GM21515 (cell line): ENCODE measurements at regions not wholly inside any gene's neighbourhood (a gene's known extent, or its start where the extent isn't known, plus 50 kb on each side); places are given as distances from the start of the nearest gene placed in this dataset.

ENCODE experiments used
- ATAC-seq: cut with Tn5 transposase; IDR thresholded peaks from one replicate; pipeline ENCODE4 v1.9.1; 2021; ENCODE audit not compliant: unreplicated experiment

DNA sequence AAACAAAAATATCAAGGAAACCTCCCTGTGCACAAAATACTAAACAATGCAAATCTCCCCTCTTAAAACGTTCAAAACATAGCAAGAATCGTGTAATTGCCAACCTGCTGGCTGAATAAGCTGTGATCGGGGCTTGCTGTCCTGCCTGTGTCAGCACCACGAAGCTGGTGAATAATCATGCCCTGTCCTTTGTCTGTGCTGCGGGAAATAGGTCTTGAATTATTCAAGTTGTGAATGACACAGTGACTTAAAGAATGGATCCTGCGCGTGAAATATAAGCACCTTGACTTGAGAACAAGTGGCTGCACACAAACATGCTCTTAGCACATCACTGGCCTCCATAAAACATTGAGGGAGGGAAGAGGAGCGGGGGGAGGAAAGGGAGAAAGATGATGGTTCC lies 130.2 kb downstream of the OAT start:
- no peak for ATAC-seq

DNA sequence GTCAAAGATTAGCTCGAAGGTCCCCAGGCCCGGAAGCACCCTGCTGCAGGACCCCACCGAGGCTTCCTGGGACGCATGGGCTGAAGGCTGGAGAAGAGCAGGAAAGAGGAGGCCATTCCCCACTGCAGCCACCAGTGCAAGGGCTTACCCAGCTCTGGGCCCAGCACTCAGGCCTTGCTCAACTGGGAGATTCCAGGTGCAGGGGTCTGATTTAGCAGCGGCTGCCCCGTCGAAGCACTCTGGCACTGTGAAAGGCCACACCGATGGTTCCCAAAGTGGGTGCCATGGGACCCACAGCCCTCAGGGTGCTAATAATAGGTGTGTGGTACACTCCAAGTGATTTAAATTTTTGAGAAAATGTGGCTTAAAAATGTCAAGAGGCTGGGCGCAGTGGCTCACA lies 130.9 kb downstream of the OAT start:
- no peak for ATAC-seq

DNA sequence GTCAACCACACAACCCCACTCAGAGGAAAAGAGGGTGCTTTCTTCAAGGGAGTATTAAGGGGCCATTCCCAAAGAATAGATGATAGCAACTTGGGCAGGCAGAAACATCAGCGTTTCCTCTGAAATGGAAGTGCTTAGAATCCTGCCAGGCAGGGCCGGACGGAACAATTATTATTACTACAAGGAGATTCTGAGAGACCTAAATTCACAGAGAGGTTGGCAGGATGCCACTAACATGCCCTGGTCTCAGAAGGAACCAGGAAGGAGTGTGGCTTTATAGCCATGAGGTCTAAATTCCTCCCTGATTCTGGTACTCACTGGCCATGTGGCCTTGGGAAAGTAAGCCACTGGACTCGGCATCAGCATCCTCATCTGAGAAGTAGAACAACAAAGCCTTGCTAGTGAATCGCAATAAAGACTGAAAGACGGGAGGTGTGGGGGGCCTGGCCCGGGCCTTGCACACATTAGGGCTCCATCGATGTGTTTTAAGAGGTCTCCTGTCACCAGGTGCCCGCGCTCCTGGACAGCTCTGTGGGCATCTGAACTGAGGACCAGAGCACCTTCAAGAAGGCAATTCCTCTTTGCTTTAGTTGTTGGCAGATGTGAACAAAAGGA lies 131.5 kb downstream of the OAT start:
- ATAC-seq = no peak

DNA sequence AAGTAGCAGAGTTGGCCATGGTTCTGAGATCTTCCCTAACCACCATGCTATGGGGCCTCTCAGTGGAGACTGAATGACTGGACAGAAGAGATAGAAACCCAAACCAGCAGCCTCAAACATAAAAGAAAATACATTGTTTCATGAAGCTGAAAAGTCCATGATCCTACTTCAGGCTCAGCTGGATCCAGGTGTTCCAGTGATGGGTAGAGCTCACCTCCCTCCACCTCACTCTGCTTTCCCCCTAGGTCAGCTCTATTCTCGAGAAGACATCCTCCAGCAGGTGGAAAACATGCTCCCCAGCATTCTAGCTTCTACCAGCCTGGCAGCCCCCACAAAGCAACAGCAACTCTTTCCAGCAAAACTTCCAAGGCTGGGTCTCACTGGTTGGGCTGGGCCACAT lies 132.1 kb downstream of the OAT start:
- ATAC-seq = no peak

DNA sequence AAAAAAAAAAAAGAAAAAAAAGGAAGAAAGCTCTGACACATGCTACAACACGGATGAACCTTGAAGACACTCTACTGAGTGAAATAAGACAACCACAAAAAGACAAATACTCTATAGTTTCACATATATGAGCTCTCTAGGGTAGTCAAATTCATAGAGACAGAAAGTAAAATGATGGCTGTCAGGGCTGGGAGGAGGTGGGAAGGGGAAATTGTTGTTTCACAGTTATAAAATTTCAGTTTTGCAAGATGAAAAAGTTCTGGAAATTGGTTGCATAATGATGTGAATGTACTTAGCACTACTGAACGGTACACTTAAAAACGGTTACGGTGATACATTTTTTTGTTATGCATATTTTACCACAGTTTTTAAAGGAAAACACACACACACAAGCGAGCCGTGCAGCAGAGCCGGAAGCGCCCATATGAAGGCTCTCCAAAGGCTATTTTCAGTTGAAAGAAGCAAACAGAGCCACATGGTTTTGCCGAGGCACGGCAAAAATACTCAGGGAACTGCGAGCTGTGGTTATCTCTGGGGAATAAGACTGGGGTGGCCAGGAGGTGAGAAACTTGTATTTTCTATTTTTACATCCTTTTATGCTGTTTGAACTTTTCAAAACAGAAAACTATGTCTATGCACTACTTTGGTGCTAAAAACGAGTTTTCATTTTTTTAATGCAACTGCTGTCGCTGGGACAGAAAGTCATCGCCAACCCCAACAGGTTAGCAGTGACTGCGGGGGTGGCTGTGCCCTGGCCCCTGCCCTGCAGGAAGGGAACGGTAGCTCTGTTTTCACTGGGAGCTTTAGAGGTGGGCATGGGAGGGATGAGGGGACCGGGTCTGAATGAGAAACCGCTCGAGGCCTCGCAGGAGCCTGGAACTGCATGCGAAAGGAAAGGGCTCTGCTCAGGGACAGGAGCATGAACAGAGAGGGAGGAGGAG lies 132.9 kb downstream of the OAT start:
- peak; percentile 67 for ATAC-seq

DNA sequence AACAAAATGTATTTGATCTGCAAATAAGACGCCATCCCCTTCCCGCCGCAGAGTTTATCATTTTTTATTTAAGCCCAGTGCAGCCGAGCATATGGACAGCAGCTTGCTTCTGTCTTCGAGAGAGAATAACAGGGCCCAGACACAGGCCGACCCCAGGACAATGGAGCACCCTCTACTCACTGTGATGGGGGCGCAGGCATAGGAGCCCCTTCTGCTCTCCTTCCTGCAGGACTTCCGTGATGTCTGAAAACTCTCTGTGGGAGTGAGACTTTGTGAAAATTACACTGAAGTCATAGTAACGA lies 134.8 kb downstream of the OAT start:
- ATAC-seq = no peak

DNA sequence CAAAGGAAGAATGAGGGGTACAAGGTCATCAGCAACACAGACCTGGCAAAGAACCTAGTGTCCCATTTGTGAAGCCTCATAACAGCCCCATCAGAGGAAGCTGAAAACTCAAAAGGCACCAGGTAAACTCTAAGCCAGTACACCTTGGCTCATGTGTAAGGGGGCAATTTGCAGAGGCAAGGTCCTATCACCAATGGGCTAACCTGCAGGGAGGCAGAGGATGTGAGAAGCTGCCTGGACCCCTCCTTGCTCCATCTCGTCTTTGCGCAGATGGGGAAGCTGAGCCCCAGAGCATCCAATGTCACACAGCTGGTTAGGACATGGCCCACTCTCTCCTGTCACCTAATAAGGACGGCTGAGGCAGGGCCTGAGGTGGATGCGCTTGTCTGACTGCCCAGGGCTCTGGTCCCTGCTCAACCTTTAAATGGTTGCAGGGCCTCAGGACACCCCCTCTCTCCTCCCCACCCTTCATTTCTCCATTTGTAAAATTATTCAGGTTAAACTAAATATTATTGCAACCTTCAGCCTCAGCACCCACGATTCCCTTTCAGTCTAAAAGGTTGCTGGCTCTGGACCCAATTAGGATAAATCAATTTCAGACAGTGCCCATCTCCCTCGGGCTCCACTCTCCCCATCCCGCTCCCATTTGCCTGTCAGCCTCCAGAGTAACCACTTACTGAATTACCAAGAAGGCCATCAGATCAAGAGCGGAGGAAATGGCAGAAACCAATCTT lies 135.3 kb downstream of the OAT start:
- ATAC-seq = no peak

DNA sequence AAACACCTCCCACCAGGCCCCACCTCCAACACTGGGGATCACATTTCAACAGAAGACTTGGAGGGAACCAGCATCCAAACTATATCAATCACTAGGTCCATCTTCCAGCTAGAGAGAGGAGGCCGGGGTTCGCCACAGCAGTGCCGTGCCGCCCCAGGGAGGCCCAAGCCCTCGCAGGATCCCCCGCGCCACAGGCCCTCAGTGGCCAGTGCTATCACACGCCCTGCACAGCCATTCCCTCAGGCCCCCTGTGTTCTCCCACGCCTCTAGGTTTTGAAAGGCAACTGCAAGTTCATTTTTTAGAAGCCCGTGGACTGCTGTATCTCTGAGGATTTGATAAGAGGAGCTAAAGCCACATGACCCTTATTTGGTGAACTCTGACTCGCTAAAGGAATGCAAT lies 136.4 kb downstream of the OAT start:
- no peak for ATAC-seq

DNA sequence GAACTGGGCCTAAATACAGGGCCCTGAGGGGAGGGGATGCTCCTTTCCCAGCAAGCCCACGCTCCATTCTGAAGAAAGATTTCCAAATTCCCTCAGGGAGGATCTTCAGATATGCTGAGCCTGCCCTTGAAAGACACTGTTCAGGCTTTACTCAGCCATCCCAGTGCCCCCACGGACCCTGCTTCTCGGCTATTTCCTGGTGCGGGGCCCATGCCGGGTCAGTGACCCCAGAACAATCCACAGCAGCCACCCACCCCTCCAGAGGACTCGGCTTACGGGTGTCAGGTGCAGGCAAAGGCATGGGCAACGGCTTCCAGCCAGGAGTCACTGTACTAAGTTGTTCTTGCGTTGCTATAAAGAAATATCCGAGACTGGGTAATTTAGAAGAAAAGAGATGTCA lies 137.1 kb downstream of the OAT start:
- no peak for ATAC-seq

DNA sequence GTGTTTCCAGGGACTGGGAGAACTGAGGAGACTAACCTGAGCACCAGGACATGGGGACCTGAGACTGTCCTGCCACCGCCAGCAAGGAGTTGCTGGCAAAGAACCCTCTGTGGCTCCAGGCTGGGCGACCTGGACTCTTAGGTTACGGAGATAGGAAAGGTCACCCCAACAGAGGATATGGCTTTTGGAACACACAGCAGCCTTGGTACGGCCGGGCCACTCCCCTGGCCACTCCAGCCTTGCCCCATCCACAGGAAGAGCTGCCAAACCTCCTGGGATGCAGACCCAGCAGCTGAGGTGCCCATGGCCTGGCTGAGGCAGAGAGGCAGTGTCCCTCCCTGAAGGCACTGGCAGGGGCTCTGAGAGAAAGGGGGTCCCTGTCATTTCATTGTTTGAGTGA lies 137.8 kb downstream of the OAT start:
- ATAC-seq = no peak

DNA sequence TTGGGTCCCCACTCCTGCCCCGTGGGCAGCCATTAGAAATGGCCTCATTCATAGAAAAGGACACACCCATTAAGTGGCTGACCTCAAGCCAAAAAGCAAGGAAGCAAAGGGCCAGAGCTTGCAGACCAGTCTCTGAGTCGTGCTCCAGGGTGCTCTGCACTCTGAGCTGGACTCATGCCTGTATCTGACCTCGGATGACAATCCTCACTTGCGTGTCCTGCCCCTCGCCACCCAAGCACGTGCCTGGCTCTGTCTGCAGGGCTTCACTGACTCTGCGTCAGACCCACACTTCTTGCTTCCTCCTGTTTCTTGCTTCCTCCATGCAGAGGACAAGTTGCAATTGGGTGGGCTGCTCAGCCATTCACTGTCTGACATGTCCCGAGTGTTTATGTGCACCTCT lies 138.8 kb downstream of the OAT start:
- no peak for ATAC-seq

DNA sequence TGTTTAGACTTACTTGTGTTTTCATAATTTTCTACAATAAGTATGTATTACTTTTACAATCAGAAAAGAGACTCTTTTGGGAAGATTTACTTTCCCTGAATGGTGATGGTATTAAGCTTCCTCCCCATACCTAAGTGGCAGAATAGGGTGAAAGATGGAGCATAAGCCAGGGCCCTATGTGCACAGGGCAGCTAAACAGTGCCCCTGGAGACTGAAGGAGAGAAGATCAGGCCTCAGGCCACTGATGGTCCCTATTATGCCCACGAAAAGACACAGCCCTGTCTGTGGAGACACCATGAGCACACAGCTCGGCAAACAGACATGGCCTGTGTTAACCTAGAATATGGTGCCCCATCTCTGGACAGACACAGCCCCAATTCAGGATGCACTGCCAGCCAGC lies 139.4 kb downstream of the OAT start:
- ATAC-seq = no peak

DNA sequence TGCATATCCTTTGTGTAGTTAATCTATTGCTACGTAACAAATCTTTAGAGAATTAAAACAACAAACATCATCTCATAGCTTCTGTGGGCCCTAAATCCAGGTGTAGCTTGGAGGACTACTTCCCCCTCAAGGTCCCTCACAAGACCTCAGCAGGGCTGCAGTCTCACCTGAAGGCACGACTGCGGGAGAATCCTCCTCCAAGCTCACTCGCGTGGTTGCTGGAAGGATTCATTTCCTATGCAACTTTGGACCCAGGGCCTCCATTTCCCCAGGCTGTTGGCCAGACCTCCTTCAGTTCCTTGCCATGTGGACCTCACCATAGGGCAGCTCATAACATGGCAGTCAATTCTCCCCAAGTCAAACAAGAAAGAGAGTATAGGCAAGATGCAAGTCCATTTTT lies 140.4 kb downstream of the OAT start:
- ATAC-seq = no peak

DNA sequence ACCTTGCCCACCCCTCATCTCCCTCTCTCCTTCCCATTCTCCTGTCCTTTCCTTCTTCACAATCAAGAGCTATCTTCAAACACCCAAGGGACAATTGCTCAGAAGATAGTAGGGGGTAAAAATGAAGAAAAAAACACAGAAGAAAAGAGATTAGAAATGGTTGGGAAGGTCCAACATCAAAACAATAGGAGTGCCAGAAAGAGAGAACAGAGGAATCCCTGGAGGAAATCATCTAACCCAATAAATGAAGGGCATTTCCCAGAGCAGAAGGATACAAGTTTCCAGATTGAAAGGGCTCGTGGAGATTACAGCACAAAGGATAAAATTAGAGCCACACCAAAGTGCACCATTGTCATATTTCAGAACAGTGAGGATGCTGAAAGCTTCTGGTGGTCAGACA lies 145.6 kb downstream of the OAT start:
- ATAC-seq = no peak

DNA sequence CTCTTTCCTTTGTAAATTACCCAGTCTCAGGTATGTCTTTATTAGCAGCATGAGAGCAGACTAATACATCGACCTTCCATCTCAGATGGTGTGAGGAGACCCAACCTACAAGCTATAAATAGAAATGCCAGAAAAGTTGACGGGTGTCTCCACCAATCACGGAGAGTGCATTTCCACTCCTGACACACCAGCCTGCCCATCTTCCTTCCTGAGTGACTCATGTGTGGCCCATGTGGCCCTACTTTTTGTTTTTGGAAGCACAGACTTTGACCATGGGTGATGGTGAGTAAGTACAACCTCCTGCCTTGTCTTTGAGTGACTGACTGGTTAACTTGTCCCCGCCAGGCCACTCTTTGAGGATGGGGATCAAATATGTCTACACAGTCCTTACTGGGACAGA lies 147.0 kb downstream of the OAT start:
- no peak for ATAC-seq

DNA sequence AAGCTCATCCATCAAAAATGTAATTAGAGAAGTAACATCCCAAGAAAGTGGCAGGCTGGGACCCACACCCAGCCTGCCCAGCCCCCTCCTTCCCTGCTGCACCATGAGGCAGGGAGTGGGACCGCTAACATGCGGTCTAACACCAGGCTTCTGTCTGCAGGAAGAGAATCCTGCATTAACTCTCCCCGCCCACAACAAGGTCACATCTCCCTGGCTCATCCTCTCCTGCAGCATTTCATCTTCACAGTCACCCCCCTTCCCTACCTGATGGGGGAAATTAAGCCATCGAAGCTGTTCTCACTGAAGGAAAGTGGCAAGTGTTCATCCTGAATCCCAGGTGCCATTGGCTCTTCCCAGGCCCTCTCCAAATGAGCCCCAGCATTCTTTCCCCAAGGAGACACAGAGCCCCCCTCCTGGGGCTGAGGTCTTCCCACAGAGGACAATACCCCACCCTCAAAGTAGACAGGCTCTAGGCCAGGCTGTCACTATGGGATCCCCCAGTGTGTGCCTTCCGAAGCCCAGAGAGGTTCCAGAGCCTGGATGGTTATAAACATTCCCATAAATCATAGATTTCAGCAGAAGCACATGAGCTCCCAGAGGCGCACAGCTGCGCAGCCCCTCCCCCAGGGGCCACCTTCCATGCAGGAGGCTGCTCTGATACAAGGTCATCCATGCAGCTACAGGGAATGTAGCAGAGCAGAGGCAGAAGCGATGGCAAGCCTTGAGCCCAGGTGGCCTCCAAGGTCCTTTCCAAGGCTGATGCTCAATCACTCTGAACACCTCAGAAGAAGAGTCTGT lies 148.0 kb downstream of the OAT start:
- ATAC-seq = no peak

DNA sequence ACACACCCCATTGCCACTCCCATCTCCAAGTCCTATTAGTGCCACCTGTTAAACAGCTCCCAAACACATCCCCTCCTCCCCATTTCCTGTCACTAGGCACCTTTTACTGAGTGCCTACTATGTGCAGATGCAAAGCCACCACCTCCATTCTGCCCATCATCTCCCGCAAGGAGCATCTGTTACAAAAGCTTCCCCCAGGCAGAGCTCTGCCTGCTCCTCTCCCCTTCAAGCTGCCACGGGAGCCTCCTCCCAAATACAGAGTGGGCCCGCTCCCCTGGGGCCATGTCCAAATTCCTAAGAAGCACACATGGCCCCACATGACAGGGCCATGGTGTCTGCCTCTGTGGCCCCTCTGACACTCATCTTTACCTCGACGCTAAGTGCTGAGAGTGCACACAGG lies 149.7 kb downstream of the OAT start:
- ATAC-seq = no peak

DNA sequence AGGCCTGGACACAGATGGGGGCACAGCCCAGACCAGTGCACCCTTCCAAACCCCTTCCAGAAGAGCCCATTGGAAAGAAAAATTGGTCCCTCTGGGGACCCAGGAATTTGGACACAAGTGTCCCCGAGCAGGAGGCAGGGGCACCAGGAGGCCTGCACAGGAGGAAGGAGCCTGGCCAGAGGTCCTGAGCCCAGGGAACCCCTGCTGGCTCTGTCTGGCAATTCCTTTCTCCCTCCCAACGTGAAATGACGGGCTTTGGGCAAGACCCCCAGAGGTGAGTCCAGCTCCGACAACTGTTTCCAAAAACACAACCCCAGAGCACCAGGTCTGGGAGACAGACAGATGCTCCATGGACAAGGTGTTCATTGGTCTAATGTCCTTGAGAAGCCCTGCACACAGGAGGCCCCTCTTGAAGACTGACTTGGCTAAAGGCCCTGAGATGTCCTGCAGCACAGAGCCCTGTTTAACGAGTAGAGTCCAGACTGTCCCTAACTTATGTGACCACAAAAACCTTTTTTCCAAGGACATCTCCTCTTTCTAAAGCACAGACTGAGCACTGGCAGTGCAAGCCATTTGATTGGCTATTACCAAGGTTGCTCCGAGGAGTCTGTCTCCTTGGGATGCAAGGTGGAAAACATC lies 150.7 kb downstream of the OAT start:
- no peak for ATAC-seq

DNA sequence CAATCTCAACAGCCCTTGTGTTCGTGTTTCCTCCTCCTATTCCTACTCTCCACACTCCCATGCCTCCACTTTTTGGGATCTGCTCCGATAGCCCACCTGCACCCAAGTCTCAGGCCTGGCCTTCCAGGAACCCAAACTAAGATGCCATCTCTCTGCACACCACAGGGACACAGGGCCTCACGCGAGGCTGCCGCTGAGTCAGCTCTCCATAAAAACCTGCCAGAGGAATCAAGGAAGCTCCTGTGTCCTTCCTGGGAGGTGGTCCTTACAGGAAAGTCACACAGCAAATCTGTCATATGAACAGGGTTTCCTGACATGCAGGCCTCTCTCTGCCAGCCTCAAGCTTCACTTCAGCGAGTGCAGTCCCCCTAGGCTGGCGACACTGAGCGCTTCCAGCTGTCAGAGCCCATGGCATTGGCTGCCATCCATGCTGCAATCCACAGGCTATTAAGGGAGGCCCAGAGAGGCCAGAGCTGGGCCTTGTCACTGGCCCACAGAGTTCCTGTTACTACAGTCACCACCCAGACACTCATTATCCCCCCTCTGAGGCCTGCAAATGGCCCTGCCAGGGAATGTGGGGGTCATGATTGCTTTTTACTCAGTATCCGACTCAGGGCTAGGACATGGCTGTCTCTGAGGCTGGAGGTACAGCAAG lies 151.4 kb downstream of the OAT start:
- ATAC-seq = no peak

DNA sequence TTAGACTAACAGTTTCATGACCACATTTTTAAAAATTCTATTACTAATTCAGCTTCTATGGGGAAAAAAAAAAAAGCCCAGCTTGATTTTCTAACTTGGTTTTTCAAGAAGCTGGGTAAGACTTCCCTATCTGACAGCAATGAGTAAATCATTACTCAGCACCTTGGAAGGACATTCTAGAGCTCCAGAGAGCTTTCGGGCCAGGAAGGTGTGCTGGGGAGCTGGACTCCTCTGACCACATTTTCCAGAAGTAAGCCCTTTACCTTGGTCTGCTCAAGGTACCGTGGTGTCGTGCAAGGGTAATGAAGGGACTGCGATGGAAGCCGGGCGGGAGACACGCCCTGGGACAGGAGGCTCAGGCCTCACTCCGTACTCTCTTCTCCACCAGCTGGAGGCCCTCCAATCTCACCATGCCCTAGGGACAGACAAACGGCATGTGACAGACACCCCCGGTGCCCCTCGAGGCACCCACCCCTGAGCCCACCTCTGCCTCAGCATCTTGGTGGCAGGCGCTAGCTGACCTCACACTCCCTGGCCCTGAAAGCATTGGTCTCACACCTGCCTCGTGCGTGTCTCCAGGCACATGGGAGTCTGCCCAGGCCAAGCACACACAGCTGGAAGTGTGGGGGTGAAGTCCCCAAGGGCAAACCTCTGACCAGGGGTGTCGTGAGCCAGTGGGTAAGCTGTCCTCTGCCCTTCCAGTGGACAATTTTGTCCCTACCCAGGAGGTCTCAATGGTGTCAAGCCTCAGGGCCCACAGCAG lies 152.1 kb downstream of the OAT start:
- no peak for ATAC-seq
